Fibroblast of skin of right biceps (primary cell): ENCODE measurements at regions not wholly inside any gene's neighbourhood (a gene's known extent, or its start where the extent isn't known, plus 50 kb on each side); places are given as distances from the start of the nearest gene placed in this dataset.
A peak's percentile ranks its signal among the peaks of the same experiment; 100 is the strongest.
"Not testable (repeated sequence)": the region's sequence is repeated elsewhere in the genome, so short reads cannot be mapped to it uniquely, and the experiment has no call there.

Source experiments
- DNase-seq: peaks from one replicate; pipeline ENCODE4 v3.0.0-alpha.2; 2013

- no peak for DNase-seq
Observed at GRCh38 chr12:11446372-11446771, 51.0 kb upstream of the PRB2 start.

GRCh38 chr12:11457996-11458645 lies 62.8 kb upstream of the PRB2 start:
- DNase-seq: no peak

GRCh38 chr12:11460343-11461023 lies 65.1 kb upstream of the PRB2 start:
- DNase-seq: no peak

- DNase-seq: no peak
Observed at GRCh38 chr12:11461433-11461832, 66.1 kb upstream of the PRB2 start.

GRCh38 chr12:11477110-11477509 lies 81.7 kb upstream of the PRB2 start:
- no peak for DNase-seq

GRCh38 chr12:11482955-11483354 lies 87.6 kb upstream of the PRB2 start:
- peak; percentile 4 for DNase-seq

- peak; percentile 86 for DNase-seq
Observed at GRCh38 chr12:11486623-11487444, 91.5 kb upstream of the PRB2 start.

- no peak for DNase-seq
Observed at GRCh38 chr12:11496157-11496851, 100.9 kb upstream of the PRB2 start.

- no peak for DNase-seq
Observed at GRCh38 chr12:11497438-11497837, 102.1 kb upstream of the PRB2 start.

- no peak for DNase-seq
Observed at GRCh38 chr12:11497995-11498394, 102.6 kb upstream of the PRB2 start.

- DNase-seq: not testable (repeated sequence)
Observed at GRCh38 chr12:11498574-11498973, 103.2 kb upstream of the PRB2 start.

- DNase-seq: no peak
Observed at GRCh38 chr12:11499806-11500187, 104.4 kb upstream of the PRB2 start.

GRCh38 chr12:11500188-11500860 lies 105.0 kb upstream of the PRB2 start:
- DNase-seq: peak; percentile 74

GRCh38 chr12:11500861-11501230 lies 105.5 kb upstream of the PRB2 start:
- no peak for DNase-seq

GRCh38 chr12:11508699-11509098 lies 113.3 kb upstream of the PRB2 start:
- DNase-seq: peak; percentile 51

GRCh38 chr12:11509326-11509725 lies 114.0 kb upstream of the PRB2 start:
- DNase-seq: no peak

GRCh38 chr12:11510671-11511070 lies 115.3 kb upstream of the PRB2 start:
- no peak for DNase-seq

GRCh38 chr12:11513288-11513687 lies 117.9 kb upstream of the PRB2 start:
- DNase-seq: no peak

- no peak for DNase-seq
Observed at GRCh38 chr12:11517080-11517479, 121.7 kb upstream of the PRB2 start.

- peak; percentile 36 for DNase-seq
Observed at GRCh38 chr12:11524446-11524845, 125.0 kb upstream of the ETV6 start.

- DNase-seq: no peak
Observed at GRCh38 chr12:11534064-11534463, 115.4 kb upstream of the ETV6 start.

GRCh38 chr12:11535127-11535526 lies 114.3 kb upstream of the ETV6 start:
- no peak for DNase-seq

- no peak for DNase-seq
Observed at GRCh38 chr12:11539156-11539555, 110.3 kb upstream of the ETV6 start.
